ENCODE measurements at regions not wholly inside any gene's neighbourhood (a gene's known extent, or its start where the extent isn't known, plus 50 kb on each side); places are given as distances from the start of the nearest gene placed in this dataset.

- Histone ChIP-seq H3K36me3 (ENCODE audit: control insufficient read depth in 1 of 2, insufficient read depth in 2 of 2, low read length in 2 of 2) (no peaks in the 10 kb centered on the region), H3K9me3 (ENCODE audit: control insufficient read depth in 1 of 2, low read length in 2 of 2) (no peaks in the 10 kb centered on the region), H3K4me1 (ENCODE audit: control insufficient read depth in 1 of 2, insufficient read depth in 2 of 2, low read length in 2 of 2) (no peaks in the 10 kb centered on the region), H3K4me3 (ENCODE audit: low read depth in 1 of 2, low read length in 2 of 2) (no peak overlapping the region), H3K27ac (ENCODE audit: low read length) (no peak overlapping the region), H3K27me3 (ENCODE audit: low read depth, low read length) (no peaks in the 10 kb centered on the region)
These were observed 58.7 kb upstream of the CFAP46 start for GRCh38 chr10:133001114-133001513.

- no peak overlapping the region for H3K4me3 ChIP-seq (ENCODE audit: low read depth in 1 of 2, low read length in 2 of 2)
- no peaks in the 10 kb centered on the region for H3K36me3 ChIP-seq (ENCODE audit: control insufficient read depth in 1 of 2, insufficient read depth in 2 of 2, low read length in 2 of 2)
- H3K27me3 ChIP-seq (ENCODE audit: low read depth, low read length): no peaks in the 10 kb centered on the region
- H3K4me1 ChIP-seq (ENCODE audit: control insufficient read depth in 1 of 2, insufficient read depth in 2 of 2, low read length in 2 of 2): no peaks in the 10 kb centered on the region
- H3K9me3 ChIP-seq (ENCODE audit: control insufficient read depth in 1 of 2, low read length in 2 of 2): no peaks in the 10 kb centered on the region
- H3K27ac ChIP-seq (ENCODE audit: low read length): no peak overlapping the region
These were observed 58.3 kb upstream of the CFAP46 start for GRCh38 chr10:133000648-133001047.

GRCh38 chr10:132997517-132998265 is 55.3 kb upstream of the CFAP46 start:
- H3K4me3 ChIP-seq (ENCODE audit: low read depth in 1 of 2, low read length in 2 of 2): no peak overlapping the region
- H3K27me3 ChIP-seq (ENCODE audit: low read depth, low read length): no peaks in the 10 kb centered on the region
- H3K4me1 ChIP-seq (ENCODE audit: control insufficient read depth in 1 of 2, insufficient read depth in 2 of 2, low read length in 2 of 2): no peaks in the 10 kb centered on the region
- H3K36me3 ChIP-seq (ENCODE audit: control insufficient read depth in 1 of 2, insufficient read depth in 2 of 2, low read length in 2 of 2): no peaks in the 10 kb centered on the region
- no peak overlapping the region for H3K27ac ChIP-seq (ENCODE audit: low read length)
- no peaks in the 10 kb centered on the region for H3K9me3 ChIP-seq (ENCODE audit: control insufficient read depth in 1 of 2, low read length in 2 of 2)

DNA sequence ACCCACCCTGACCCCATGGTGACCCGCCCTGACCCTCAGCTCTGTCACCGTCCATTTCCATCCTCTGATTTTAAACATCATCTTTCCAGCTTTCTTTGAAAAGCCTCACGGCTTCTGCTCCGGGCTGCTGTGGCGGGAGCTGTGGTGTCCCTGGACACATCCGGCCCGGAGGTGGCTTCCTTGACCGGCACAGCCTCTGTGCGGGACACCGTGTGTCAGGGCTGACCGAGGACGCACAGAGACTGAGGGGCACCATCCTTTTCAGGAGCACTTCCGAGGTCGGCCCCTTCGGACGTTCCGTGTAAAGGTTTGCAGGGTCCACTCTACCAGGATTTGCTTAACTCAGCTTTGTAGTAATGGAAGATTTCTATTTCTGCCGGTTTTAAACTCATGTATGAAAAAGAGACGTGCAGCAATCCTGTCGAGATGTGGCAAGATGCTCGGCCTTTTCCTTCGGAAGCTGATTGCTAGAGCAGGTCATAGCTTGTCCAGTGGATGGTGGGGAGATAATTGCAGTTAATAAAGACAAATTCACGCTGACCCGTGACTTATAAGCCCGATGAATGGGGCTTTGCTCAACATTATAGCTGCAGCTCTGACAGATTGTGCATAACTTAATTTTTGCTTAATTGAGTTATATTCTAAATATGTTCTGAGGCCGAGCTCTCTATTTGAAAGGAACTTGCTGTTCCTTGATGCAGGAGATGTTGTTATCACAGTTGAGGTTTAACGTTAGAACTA is 54.4 kb upstream of the CFAP46 start:
- no peaks in the 10 kb centered on the region for H3K36me3 ChIP-seq (ENCODE audit: control insufficient read depth in 1 of 2, insufficient read depth in 2 of 2, low read length in 2 of 2)
- H3K9me3 ChIP-seq (ENCODE audit: control insufficient read depth in 1 of 2, low read length in 2 of 2): no peaks in the 10 kb centered on the region
- H3K27me3 ChIP-seq (ENCODE audit: low read depth, low read length): no peaks in the 10 kb centered on the region

DNA sequence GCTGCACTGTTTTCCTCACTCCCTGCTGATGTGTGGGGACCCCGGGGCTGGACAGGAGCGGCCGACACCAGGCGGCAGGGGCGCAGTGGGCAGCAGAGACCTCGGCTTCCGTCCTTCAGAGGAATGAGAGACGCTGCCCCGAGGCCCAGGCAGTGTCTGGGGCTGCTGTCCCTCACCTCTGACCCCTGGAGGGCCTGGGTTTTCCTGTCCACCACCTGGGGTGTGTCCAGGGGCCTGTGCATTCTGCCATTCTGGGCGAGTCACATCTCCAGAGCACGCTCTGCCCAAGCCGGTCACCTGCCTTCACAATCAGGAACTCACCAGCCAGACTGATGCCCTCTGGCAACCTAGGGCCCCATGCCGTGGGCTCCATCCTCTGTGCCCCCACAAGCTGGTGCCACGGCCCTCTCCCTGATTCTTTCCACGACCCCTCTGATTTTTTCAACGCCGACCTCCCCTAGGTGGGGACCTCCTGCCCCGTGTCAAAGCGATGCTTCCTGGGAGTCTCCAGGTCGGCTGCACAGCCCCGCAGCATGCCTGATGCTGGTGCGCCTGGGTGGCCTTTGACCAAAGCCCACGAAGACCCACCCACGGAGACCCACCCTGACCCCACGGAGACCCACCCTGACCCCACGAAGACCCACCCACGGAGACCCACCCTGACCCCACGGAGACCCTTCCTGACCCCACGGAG is 53.7 kb upstream of the CFAP46 start:
- Histone ChIP-seq H3K9me3 (ENCODE audit: control insufficient read depth in 1 of 2, low read length in 2 of 2) (no peaks in the 10 kb centered on the region), H3K36me3 (ENCODE audit: control insufficient read depth in 1 of 2, insufficient read depth in 2 of 2, low read length in 2 of 2) (no peaks in the 10 kb centered on the region), H3K4me3 (ENCODE audit: low read depth in 1 of 2, low read length in 2 of 2) (no peak overlapping the region), H3K27me3 (ENCODE audit: low read depth, low read length) (no peaks in the 10 kb centered on the region), H3K27ac (ENCODE audit: low read length) (no peak overlapping the region), H3K4me1 (ENCODE audit: control insufficient read depth in 1 of 2, insufficient read depth in 2 of 2, low read length in 2 of 2) (no peaks in the 10 kb centered on the region)

More for the DNA sequence above, 54.4 kb upstream of the CFAP46 start:
- Histone ChIP-seq H3K4me3 (ENCODE audit: low read depth in 1 of 2, low read length in 2 of 2) (no peak overlapping the region), H3K27ac (ENCODE audit: low read length) (no peak overlapping the region), H3K4me1 (ENCODE audit: control insufficient read depth in 1 of 2, insufficient read depth in 2 of 2, low read length in 2 of 2) (no peaks in the 10 kb centered on the region)

GRCh38 chr10:132994811-132995210 is 52.4 kb upstream of the CFAP46 start:
- Histone ChIP-seq H3K4me3 (ENCODE audit: low read depth in 1 of 2, low read length in 2 of 2) (peak overlapping the region; percentile 33 to 51), H3K27me3 (ENCODE audit: low read depth, low read length) (no peaks in the 10 kb centered on the region), H3K4me1 (ENCODE audit: control insufficient read depth in 1 of 2, insufficient read depth in 2 of 2, low read length in 2 of 2) (no peaks in the 10 kb centered on the region), H3K9me3 (ENCODE audit: control insufficient read depth in 1 of 2, low read length in 2 of 2) (no peaks in the 10 kb centered on the region), H3K27ac (ENCODE audit: low read length) (no peak overlapping the region), H3K36me3 (ENCODE audit: control insufficient read depth in 1 of 2, insufficient read depth in 2 of 2, low read length in 2 of 2) (no peaks in the 10 kb centered on the region)

DNA sequence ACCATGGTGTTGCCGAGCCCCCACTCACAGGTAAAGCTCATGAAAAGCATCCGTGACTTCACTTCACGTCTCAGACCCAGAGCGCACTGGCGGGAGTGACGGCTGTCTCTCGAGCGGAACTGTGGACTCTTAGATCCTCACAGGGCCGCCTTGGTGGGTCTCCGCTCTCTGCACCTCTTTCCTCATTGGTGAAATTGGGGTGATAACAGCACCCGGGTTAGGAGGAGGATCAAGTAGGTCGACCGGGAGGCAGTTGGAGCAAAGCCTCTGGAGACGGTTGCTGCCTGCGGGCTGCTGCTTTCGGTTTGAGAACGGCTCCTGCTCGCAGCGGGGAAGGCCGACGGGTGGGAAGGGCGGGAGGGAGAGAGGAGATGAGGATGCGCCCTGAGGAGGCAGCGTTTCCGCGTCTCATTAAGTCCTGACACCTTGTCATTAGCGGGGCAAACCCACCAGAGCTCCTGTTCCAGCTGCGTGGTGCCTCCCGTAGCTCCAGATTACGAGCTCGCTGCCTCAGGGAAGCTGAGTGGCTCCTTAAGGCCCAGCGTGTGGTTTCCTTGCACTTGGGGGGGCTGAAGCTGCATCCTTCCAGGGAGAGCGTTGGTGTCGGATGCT is 51.9 kb upstream of the CFAP46 start:
- Histone ChIP-seq H3K36me3 (ENCODE audit: control insufficient read depth in 1 of 2, insufficient read depth in 2 of 2, low read length in 2 of 2) (no peaks in the 10 kb centered on the region), H3K27me3 (ENCODE audit: low read depth, low read length) (no peaks in the 10 kb centered on the region), H3K27ac (ENCODE audit: low read length) (no peak overlapping the region), H3K9me3 (ENCODE audit: control insufficient read depth in 1 of 2, low read length in 2 of 2) (no peaks in the 10 kb centered on the region), H3K4me3 (ENCODE audit: low read depth in 1 of 2, low read length in 2 of 2) (peak overlapping the region; percentile 33 to 51), H3K4me1 (ENCODE audit: control insufficient read depth in 1 of 2, insufficient read depth in 2 of 2, low read length in 2 of 2) (no peaks in the 10 kb centered on the region)

DNA sequence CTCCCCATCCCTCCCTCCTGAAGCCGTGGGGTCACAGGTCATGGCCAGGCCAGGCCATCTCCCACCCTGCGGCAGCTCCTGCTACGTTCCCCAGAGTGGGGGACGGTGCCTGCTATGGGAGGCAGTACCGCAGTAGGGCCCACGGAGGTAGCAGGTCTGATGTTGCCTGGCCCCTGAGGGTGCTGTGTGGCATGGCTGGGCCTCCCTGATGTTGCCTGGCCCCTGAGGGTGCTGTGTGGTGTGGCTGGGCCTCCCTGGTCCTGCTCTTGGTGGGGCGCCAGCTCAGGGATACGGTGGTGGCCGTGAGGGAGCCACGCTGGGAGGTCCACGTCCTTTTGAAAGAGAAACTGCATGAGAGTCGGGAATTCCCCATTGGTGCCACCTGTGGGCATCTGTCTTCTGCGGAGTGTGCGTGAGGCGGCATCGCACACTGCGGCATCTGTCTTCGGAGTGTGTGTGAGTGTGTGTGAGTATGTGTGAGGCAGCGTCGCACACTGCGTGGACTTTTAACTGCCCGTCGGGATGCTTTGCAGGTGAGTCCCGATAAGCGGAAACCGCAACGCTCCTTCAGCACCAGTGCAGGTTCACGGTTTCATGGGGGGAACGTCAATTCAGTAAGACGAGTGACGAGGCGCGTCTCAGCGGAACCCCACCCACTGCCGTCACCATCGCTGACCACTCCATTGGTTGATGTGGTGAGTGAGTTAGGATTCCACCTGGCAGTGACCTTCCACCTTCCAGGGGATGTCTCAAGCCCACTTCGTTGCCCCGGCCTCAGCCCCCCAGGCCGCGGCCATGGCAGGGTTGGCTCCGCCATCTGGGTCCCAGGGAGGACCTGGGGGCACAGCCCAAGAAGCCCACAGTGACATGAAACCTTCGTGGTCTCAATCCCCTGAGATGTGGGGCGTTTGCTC is 51.2 kb upstream of the CFAP46 start:
- Histone ChIP-seq H3K27ac (ENCODE audit: low read length) (no peak overlapping the region), H3K4me1 (ENCODE audit: control insufficient read depth in 1 of 2, insufficient read depth in 2 of 2, low read length in 2 of 2) (no peaks in the 10 kb centered on the region), H3K27me3 (ENCODE audit: low read depth, low read length) (no peaks in the 10 kb centered on the region), H3K4me3 (ENCODE audit: low read depth in 1 of 2, low read length in 2 of 2) (peak overlapping the region; percentile 33 to 51), H3K36me3 (ENCODE audit: control insufficient read depth in 1 of 2, insufficient read depth in 2 of 2, low read length in 2 of 2) (no peaks in the 10 kb centered on the region), H3K9me3 (ENCODE audit: control insufficient read depth in 1 of 2, low read length in 2 of 2) (no peaks in the 10 kb centered on the region)

DNA sequence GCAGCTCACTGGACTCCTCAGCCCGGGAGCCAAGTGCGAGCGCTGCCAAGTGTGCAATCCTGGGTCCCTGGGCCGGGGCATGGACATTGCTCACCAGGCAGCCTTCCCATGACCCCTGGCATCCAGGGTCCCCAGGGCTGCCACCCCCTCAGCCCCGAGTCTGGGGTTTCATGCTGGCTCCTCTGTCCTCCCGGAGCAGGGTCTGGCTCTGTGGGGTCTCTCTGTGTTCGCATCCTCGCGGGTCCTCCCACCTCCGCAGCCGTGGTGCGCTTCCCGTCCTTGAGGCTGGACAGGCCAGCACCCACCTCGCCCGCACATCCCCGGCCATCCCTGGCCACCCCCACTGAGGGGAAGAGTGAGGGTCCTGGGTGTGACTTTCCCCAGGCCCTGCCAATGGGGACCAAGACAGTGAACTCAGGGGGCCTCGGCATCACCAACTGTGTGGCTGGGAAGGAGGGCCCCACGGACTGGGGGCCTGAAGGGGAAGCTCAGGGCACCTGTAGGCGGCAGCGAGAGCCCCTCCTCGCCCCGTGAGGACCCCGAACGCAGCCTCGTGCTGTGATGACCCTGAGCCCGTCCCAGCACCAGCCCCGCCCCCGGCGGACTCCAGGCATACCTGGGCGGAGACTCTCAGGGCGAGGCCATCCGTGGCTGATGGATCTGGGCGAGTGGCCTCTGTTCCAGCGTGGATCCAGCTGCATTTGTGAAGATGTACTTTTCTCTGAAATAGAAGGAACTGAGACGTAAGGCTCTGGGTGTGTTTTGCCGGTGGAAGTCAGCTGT is 50.3 kb upstream of the CFAP46 start:
- Histone ChIP-seq H3K36me3 (ENCODE audit: control insufficient read depth in 1 of 2, insufficient read depth in 2 of 2, low read length in 2 of 2) (no peaks in the 10 kb centered on the region), H3K4me1 (ENCODE audit: control insufficient read depth in 1 of 2, insufficient read depth in 2 of 2, low read length in 2 of 2) (no peaks in the 10 kb centered on the region), H3K4me3 (ENCODE audit: low read depth in 1 of 2, low read length in 2 of 2) (no peak overlapping the region), H3K9me3 (ENCODE audit: control insufficient read depth in 1 of 2, low read length in 2 of 2) (no peaks in the 10 kb centered on the region), H3K27ac (ENCODE audit: low read length) (no peak overlapping the region), H3K27me3 (ENCODE audit: low read depth, low read length) (no peaks in the 10 kb centered on the region)

Data from muscle layer of duodenum (tissue), 2 donors.